ENCODE measurements at regions not wholly inside any gene's neighbourhood (a gene's known extent, or its start where the extent isn't known, plus 50 kb on each side); places are given as distances from the start of the nearest gene placed in this dataset.

DNA sequence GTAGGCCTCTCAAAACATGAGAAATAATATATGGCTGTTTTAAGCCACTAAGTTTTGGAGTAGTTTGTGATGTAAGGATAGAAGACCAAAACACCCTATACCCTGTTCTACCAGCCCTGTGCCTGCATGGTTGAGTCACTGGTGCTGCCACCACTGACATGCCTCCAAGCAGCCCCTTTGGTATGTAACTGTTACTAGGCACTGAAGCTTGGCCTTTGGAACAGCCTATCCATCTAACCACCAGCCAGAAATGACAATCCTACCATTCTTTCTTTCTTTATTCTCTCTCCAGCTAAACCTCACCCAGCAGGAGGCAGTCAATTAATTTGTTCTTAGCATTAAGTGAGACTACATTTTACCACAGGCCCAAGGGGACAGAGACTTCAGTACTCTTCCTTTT is 240.3 kb downstream of the MSRB3 start:
- TF ChIP-seq, protein P1, sequence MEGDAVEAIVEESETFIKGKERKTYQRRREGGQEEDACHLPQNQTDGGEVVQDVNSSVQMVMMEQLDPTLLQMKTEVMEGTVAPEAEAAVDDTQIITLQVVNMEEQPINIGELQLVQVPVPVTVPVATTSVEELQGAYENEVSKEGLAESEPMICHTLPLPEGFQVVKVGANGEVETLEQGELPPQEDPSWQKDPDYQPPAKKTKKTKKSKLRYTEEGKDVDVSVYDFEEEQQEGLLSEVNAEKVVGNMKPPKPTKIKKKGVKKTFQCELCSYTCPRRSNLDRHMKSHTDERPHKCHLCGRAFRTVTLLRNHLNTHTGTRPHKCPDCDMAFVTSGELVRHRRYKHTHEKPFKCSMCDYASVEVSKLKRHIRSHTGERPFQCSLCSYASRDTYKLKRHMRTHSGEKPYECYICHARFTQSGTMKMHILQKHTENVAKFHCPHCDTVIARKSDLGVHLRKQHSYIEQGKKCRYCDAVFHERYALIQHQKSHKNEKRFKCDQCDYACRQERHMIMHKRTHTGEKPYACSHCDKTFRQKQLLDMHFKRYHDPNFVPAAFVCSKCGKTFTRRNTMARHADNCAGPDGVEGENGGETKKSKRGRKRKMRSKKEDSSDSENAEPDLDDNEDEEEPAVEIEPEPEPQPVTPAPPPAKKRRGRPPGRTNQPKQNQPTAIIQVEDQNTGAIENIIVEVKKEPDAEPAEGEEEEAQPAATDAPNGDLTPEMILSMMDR (IDR thresholded peaks at IDR 0.05) = no peak; the same call in 1 of the 2 replicates
- TF ChIP-seq EZH2phosphoT487 (IDR thresholded peaks at IDR 0.05; ENCODE audit: borderline replicate concordance, low read depth) (no peak), NFIC (IDR thresholded peaks at IDR 0.05; ENCODE audit: borderline replicate concordance) (no peak), REST (IDR thresholded peaks at IDR 0.05; ENCODE audit: low read depth, low read length) (no peak), POLR2AphosphoS5 (IDR thresholded peaks at IDR 0.05; ENCODE audit: low read depth, low read length) (no peak)

Measured in SK-N-SH (cell line).